Stimulated activated naive CD4-positive, alpha-beta T cell (primary cell): ENCODE measurements at regions not wholly inside any gene's neighbourhood (a gene's known extent, or its start where the extent isn't known, plus 50 kb on each side); places are given as distances from the start of the nearest gene placed in this dataset.
"Not testable (repeated sequence)": the region's sequence is repeated elsewhere in the genome, so short reads cannot be mapped to it uniquely, and the experiment has no call there.

Source experiments
- DNase-seq, 6 experiments: peaks; one replicate each; lab custom pipeline; 2025; lab: John Stamatoyannopoulos, UW

DNA sequence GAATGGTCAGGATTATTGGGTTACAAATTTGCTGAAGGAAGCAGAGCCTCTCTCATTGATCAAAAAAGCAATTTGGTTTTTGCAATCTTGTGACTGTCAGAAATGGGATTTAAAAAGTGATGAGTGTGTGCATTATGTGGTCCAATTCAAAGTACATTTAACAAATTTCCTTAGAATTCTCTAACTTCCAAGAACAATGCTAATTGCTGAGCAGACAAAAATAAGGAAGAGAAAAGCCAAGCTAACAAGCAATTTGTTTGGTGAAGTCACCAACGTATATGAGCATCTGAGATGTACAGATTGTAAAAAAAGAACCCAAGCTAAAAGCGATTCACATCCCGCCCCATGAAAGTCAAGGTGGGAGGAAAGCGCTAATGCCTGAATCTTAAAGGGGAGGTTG lies 1643.9 kb downstream of the CDH8 start:
- DNase-seq: no peak

DNA sequence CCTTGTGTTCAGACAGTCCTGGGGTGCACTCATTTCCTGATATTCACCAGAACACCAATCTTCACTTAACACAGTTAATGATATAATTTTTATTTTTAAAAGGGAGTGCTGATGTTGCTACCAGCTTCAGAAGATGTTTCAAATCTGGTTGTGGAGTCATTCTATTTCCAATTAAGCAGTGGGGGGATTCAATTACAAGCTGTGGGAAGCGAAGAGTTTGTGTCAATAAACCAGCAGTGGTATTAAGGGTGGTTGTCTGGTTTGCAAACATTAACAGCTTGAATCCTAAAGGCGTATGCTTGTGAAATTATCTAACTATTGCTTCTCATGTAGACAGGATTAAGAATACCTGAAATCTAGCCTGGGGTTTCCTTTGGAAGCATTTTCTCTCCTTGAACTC lies 1637.5 kb upstream of the GOT2 start:
- DNase-seq: no peak

DNA sequence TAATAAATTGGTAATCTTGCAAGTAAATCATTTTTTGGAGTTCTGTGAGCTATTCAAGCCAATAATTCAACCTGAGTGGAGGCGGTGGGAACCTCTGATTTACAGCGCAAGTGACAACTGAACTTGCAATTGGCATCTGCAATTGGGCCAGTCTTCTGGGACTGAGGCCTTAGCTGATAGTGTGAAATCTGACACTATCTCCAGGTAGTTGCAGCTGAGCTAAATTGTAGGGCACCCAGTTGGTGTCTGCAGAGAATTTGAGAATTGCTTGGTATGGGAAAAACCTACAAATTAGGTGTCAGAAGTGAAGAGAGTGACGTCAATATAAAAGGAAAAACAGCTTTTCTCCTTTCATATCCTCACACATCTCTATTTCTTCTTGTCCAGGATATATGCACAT lies 1633.6 kb upstream of the GOT2 start:
- DNase-seq: no peak

DNA sequence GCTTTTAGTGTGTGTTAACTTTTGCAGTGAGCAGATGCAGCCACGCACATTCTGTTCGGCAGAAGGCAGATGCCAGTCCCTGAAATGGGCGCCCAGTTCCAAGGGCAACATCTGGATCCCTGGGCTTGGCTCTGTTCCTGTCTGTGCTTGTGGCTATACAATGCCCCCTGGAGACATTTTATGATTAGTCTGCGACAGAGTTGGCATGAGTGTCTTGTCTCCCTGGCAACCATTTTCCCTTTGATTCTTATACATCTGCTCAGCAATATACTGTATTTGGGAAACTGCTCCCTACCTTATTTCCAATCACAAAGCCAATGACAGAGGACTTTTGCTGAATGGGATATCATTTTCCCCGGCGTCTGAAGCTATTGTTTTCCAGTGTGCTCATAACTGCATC lies 1629.5 kb upstream of the GOT2 start:
- no peak for DNase-seq

DNA sequence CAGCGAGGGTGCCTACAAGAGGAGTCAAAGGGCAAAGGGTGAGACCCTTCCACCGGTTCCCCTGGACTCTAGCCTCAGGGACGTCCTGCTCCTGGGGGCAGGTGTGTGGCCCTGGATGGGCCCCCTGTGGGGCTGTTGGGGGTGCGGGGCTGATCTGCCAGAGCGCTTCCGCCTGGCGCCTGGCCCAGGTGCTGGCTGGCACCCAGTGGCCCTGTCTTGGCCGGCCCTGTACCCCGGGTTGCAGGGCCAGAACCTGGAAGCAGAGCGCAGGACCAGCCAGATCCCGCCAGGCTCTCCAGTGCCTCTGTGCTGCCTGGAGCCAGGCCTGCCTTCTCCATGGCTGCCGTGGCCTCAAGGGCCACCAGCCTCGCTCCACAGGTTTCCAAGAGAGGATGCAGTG lies 1625.8 kb upstream of the GOT2 start:
- not testable (repeated sequence) for DNase-seq

DNA sequence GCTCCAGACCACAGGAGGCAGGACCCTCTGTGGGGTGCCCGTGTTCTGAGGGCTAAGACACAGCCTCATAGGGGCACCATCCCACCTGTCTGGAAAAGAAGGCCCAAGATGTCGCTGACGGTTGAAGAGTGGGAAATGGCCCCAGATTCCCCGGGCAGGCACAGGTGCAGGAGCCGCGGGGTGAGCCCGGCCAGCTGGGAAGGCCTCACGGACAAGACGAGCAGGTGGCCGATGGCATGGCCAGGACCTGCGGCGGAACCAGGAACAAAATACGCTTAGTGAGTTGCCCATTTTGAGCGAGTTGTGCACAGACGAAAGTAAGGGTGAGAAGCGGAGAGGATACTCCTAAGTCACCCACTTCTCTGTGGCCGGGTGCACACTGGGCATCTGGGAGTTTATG lies 1625.3 kb upstream of the GOT2 start:
- DNase-seq: not testable (repeated sequence)

DNA sequence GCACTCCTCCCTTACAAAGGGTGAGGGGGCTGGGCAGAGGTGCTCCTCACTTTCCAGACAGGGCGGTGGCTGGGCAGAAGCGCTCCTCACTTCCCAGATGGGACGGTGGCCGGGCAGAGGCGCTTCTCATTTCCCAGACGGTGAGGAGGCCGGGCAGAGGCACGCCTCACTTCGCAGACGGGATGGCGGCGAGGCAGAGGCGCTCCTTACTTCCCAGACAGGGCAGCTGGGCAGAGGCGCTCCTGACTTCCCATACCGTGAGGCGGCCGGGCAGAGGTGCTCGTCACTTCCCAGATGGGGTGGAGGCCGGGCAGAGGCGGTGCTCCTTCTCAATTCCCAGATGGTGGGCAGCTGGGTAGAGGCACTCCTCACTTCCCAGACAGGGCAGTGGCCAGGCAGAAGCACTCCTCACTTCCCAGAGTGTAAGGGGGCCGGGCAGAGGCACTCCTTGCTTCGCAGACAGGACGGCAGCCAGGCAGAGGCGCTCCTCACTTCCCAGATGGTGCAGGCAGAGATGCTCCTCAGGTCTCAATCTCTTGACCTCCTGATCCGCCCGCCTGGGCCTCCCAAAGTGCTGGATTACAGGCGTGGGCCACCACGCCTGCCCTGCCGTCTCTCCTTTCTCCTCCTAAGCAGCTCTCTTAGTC lies 1623.9 kb upstream of the GOT2 start:
- DNase-seq: not testable (repeated sequence)

DNA sequence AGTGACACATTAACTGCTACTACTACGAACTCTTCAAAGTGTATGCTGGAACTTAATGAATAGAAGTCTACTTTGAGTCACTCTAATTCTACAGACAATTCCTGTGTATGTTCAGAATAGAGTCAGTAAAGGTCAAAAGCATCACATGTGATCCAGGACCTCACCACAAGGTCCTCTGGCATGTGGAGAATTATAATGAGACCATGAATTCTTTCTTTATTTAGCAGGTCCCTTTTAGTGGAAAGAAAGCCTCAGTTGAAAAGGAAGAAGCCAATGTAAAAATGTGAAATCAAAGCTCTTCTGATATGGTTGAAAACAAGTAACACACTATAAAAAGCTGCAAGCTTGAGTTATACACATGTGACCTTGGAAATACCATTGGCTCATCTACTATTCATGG lies 1612.1 kb upstream of the GOT2 start:
- DNase-seq: no peak

DNA sequence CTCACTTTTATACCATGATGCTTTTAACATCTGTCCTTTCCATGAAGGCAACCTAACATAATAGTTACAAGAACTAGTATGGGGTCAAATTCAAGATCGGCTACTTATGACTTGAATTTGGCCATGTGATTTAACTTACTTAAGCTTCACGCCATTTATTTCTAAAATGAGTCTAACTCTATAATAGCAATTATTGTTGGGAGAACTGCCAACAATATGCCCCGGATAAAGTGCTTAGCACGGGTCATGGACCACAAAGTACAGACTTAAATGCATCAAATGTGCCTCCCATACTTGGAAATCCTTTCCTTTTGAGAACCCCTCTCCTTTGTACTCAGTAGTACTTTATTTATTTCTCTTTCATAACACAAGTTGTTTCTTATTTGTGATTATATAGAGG lies 1603.6 kb upstream of the GOT2 start:
- DNase-seq: no peak

DNA sequence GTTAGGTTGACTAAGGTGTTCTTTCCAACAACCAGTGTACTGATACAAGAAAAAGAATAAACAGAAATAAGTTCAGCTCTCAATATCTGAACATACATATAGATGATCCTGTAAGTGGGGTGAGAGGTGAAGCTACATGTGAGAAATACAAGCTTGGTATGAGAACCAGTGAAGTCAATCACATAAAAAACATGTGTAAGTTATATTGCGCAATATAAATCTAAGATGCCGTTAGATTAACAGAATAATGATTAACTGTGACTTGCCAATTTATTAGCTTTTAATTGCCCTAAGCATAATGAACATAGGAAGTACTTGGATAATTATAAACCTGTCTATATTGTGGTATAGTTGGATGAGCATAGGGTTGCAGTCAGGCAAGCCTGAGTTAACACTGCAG lies 1597.1 kb upstream of the GOT2 start:
- DNase-seq: no peak

DNA sequence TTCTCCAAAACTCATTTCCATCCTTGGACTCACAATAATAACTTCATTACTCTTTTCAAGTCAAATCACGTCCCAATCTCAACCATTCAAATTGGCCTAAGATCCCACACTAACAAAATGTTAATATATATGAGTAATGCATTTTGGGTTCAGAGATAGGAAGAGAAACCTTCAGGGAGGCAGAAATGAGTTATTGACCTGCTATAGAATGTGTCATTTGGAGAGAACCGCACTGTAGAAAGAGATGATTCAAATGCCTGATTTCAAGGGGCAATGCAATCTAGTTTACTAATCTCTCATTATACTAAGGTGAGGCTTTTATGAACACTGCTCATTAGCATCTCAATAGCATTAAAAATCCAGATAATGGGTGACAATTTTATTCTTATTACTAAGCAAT lies 1595.0 kb upstream of the GOT2 start:
- no peak for DNase-seq

DNA sequence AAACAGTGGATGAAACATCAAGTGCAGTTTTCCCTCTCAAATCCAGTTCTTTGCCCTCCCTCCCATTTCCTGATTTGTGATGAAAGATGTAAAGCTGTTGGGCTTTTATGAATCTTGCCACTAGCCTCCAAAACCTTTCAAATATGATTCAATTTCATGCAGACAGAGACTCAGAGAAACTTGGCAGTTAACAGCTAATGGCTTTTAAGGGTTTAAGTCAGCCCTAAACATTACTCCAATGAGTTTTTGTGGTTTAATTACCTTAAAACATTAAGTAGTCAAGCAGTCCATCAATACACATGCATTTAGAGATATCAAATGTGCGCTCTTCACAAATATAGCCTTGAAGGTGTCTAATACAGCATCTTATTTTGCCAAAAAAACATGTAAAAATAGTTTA lies 1594.0 kb upstream of the GOT2 start:
- no peak for DNase-seq

DNA sequence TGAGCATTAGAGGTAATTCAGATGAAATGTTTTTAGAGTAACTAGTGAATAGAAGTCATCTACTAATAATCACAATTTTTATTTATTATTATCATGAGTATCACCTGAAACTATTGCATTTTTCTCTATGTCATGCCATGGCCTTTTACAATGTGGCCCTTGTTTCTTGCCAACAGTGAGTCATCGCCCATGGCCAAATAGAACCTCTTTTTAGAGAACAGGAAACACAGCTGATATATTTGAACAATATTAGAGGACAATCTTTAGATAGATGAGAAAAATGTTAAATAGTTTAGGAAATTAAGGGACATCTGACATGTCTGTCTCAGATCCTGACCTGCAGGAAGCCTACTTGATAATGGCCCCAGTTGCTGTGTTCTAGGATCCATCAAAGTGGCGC lies 1584.4 kb upstream of the GOT2 start:
- no peak for DNase-seq

DNA sequence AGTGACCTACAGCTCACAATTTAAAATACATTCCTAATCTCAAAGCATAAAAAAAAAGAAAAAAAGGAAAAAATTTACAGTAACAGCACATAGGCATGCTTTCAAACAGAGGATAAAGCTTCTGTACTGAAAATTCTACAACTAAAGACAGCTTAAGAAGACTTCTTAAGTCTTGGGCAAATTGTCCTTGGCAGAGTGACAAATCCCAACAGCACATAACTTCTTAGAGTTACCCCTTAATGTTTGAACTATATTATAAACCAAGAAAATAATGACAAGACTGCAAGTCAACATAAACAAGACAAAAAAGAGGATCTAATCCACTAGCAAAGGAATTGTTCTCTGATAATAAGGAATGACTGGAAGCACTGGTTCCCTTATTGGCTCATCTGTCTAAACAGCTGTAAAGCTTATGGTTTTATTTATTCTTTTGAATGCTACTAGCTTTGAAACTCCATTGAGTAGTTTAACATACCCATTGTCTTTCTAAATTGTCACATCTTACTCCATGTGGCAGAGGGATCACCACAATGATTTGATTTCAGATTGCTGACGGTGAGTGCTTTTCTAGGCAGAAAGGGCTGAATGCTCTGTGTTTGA lies 1576.8 kb upstream of the GOT2 start:
- no peak for DNase-seq

DNA sequence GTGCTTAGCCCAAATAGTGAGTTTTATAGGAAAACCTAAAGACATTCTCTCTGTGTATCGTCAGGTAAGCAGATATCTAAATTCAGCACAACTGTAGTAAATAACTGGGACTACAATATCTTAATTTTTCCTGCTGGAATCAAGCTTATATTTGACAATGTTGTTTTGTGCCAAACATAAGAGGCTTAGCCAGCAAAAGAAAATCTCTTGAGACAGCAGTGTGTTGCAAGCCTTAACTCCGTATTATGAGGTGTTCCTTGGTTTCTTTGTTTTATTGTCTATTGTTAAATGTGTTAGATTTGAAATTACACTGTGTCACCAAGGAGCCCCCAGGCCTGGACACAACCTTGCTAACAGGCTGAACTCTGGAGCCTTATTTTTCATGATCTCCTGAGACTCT lies 1570.6 kb upstream of the GOT2 start:
- DNase-seq: no peak

DNA sequence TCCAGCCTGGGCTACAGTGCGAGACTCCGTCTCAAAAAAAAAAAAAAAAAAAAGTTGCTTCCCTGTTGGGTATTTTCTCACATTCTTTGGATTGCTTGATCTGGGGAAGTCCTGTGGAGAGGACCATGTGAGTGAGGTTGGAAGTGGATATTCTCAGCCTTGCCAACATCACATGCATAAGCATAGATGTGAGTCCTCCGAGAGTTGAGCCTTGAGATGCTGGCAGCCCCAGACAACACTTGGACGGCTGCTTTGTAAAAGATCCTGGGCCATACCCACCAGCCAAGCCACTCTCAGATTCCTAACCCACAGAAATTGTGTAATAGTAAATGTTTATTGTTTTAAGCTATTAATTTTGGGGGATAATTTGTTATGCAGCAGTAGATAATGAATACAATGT lies 1570.0 kb upstream of the GOT2 start:
- DNase-seq: no peak

DNA sequence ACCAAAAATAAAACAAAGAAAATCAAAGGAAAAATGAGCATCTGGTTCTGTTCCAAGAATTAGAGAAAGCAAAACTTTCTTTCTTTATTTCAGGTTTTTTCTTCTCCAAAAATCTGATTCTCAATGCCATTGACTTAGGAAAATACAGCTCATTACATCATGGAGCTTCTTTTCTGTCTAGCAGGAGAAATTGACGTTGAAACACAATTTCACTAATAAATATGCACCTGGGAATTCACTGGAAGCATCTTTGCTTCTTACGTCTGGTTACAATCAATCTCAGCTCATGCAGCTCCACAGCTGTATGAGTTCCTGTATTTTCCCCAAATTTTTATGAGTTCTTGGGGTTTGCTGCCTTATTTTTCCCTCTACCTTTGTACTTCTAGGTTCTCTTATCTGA lies 1568.6 kb upstream of the GOT2 start:
- no peak for DNase-seq

DNA sequence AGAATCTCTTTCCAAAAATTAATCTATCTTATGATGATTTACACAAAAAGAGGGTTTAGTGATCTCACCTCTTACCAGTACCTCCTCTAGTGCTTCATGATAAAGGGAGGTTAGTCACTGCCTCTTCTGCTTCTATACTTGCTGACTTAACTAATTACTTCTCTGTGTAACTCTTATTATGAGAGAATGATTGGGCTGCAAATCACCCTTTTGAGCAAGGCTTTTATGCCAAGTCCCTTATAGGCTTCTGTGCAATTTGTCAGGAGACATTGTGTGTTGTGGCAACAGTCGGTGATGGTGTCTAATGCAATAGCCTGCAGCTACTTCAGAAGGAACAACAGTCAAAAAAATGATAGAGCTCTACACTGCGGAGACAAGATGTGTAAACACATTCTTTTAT lies 1568.1 kb upstream of the GOT2 start:
- DNase-seq: no peak

DNA sequence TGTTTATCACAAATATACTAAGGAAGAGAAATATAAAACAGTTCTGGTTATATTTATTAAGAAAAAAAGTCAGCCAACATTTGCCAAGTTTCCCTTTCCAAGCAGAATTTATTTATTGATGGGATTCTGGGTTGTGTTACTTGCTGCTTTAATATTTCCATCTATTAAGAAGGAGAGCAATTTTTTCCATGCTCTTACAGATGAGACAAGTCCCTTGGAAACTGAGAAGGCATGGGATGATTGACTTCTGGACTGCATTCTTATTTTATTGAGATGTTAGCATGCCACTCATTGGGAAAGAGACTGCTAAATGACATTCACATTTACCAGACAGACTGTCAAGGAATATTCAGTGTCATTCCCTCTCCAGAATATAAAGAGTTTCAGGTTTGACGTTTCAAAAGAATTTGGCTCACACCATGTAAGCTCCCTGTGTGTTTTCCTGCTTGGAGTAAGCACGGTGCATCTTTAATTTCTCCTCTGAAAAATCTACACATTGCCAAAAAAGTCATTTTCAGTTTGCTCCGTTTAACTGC lies 1565.2 kb upstream of the GOT2 start:
- no peak for DNase-seq

DNA sequence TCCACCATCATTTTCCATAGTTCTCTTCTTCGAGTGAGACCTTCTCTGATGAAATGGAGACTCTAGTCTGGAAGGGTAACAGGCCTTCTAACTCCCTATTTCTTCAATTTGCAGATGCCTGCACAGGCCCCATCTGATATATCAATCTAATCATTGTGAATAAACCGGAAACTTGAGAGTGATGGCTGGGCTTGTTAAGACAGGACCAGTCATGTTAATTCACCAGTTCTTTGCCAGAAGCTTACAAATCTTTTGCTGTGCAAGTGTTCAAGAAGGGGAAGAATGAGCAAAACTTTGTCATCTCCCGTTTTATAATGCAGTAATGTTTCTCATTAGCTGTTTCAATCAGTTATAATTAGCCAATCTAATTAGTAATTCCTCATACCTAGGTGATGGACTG lies 1561.3 kb upstream of the GOT2 start:
- DNase-seq: no peak

DNA sequence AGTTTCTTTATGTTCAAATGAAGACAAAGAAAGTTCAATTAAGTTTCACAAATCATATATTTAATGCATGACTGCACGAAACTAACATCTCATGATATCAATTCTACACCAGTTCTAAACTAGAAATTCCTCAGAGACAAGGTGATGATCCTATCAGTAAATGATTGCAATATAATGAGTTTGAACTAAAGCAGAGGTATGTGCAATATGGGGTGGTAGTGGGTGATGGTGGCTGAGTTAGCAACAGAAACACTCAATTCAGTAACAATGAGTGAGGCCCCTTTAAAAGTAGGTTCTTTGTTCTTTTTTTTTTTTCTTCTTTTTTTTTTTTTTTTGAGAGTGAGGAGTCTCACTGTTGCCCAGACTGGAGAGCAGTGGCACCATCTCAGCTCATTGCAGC lies 1551.7 kb upstream of the GOT2 start:
- DNase-seq: no peak

DNA sequence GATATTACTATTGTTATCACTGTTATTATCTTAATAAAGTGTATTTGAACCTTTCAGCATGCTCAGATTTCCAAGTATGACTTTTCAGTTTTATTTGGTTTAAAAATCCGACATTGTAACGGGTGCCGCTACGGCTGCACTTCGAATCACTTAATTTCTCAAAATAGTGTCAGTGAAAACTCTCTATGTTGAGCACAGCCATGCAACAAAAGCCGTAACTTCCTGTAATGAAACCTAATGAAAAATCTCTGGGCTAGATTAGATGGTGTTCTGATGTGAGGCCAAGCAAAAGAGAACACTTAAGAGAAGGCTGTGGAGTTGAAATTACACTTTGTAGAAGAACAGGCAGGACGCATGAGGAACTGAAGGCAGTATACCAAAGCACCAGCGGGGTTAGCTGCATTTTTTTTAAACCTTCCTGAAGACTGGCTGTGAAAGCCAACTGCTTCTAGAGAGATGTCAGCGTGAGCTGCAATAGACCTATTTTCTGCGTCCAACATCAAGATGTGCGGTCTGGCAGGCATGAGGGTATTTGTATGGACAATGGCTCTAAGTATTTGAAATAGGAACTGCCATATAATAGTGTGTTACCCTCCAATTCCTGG lies 1545.0 kb upstream of the GOT2 start:
- no peak for DNase-seq

DNA sequence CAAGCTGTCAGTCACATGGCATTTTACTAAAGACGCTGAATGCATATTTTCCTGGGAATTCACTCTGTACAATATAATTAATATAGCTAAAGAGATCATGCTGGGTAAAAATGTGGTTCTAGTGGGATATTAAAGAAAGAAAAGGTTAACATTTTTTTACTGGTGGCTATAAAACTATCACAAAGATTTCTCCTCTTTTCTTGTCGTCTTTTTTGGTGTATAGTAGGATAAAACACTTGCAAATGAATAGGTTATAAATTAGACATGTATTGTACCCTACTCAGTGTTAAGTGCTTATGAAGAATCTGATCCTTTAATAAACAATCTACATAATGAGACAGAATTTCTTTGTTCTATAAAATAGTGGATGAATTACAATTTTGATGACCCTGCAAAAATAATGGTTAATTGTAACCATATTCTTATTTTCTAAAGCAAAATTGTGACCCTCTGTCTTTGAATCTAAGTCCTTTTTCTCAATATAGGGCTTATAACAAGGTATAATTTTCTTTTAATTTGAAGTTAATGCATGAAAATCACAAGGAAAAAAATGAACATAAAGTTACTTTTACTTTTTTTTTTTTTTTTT lies 1540.4 kb upstream of the GOT2 start:
- DNase-seq: no peak
